ENCODE measurements at regions not wholly inside any gene's neighbourhood (a gene's known extent, or its start where the extent isn't known, plus 50 kb on each side); places are given as distances from the start of the nearest gene placed in this dataset.
"Not testable (repeated sequence)": the region's sequence is repeated elsewhere in the genome, so short reads cannot be mapped to it uniquely, and the experiment has no call there.

DNA sequence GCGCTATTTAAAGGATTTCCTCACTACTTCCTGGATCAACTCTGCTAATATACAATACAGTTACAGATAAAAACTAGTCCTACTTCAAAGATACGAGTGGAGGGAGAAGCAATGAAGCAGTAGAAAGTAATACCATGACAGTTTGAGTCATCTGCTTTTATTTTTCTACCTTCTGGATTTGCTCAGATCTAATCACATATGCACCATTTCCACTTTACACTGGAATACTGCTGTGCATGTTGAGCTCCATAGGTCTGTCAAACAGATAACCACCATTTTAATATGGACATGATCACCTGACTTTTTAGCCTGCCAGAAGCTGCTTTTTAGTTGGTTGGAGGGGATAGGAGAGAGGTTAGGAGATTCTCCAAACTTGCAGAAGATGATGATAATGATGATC, 92.5 kb downstream of the MMUT start:
- no peak for DNase-seq

DNA sequence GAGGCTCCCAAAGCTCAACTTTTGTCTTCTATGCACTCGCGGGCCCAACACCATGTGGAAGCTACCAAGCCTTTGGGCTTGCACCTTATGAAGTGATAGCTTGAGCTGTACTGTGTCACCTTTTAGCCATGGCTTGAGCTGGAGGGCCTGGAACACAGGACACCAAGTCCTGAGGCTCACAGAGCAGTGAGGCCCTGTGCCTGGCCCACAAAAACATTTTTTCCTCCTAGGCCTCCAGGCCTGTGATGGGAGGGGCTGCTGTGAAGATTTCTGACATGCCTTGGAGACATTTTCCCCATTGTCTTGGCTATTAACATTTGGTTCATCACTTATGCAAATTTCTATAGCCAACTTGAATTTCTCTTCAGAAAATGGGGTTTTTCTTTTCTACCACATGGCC, 96.5 kb downstream of the MMUT start:
- no peak for DNase-seq

DNA sequence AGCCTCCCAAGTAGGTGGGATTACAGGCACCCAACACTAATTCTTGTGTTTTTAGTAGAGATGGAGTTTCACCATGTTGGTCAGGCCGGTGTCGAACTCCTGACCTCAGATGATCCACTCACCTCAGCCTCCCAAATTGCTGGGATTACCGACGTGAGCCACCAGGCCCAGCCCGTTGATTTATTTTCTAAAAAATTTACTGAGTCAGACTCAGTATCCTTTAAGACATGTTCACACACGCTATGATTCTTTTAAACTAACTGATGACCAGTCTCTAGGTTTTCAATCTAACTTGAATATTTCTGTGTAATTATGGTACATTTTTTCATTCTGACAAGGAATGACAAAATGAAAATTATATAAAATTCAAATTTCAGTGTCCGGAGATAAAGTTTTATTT, 114.5 kb downstream of the MMUT start:
- DNase-seq: no peak

DNA sequence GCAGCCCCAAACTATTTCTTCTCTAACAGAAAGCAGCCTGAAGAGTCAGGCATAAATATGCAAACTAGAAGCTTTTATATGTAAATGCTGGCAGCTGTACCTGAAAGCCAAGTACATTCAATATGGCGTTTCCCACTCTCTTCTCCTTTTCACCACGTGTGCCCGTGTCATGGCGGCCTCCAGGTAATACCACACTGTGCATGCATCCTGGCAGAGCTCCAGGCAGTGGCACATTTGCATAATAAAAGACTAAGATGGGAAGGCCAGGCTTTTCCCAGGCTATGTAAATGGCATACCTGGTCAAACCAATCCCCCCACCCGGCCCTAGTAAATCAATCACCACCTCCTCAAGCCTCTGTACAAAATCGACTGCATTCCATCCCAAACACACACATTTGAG, 120.6 kb downstream of the MMUT start:
- DNase-seq: peak; percentile 69

DNA sequence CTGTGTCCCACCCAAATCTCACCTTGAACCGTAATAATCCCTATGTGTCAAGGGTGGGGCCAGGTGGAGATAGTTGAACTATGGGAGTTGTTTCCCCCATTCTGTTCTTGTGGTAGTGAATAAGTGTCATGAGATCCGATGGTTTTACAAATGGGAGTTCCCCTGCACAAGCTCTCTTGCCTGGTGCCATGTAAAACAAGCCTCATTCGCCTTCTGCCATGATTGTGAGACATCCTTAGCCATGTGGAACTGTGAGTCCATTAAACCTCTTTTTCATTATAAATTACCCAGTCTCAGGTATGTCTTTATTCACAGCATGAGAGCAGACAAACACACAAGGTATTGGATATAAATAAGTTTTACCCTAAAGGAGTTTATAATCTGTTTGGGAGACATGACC, 121.2 kb downstream of the MMUT start:
- no peak for DNase-seq

DNA sequence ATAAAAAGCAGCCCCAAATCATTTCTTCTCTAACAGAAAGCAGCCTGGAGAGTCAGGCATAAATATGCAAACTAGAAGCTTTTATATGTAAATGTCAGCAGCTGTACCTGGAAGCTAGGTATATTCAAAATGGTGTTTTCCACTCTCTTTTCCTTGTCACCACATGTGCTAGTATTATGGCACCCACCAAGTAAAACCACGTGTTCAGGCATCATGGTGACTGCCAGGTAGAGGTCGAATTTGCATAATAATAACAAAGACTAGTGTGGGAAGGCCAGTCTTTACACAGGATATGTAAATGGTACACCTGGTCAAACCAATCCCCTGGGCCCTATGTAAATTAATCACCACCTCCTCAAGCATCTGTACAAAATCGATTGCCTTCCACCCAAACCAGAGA, 124.0 kb downstream of the MMUT start:
- DNase-seq: no peak

DNA sequence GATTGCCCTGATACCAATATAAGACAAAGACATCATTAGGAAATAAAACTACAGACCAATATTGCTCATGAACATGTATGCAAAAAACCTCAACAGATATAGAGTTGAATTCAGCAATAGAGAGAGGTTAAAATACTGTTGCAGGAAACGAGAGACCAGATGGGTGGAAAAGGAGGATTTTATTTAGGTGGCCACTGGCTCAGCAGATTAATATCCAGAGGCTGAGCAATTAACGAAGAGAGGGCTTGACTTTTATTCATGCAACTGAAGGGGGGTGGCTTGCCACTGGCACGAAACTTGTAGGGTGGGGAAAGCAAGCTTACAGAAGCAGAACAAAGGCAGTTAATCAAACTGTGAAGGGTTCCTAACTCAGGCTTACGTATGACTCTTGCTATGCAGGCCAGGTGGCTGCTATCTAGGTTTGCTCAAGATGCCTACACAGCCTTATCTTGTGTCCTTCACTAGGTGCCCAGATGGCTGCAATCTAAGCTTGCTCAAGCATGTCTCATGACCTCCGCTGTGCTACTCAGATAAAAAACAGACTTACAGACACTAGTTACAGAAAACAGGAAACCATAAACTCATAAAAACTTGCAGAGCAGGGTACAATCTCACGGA, 126.4 kb downstream of the MMUT start:
- DNase-seq: peak; percentile 83

DNA sequence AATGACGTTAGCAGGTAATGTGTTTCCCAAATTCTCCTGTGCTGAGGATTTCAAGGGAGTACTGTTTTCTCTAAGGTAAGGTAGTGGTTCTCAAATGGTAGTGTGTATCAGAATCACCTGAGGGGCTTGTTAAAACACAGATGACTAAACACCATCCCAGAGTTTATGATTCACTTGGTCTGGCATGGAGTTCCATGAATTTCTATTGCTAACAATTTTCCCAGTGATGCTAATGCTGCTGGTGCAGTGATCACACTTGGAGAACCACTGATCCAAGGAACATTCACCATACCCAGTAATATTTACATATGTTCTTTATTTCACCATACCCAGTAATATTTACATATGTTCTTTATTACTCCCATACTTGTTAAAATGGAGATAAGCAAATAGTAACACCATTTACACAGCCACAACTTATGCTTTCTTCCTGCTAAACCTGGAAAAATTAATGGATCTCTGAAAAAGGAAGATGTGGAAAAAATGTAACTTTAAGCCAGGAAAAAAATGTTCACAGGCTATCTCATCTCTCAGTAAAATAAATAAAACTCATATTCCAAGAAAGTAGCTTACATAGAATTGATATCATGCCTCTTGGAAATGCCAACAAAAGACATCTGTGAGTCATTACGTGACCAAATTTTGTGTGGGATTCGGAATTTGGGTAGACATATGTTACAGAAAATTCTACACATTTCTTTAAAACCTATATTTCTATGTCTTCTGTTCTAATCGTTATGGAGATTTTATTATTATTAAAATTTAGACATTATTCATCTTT, 129.5 kb downstream of the MMUT start:
- no peak for DNase-seq

DNA sequence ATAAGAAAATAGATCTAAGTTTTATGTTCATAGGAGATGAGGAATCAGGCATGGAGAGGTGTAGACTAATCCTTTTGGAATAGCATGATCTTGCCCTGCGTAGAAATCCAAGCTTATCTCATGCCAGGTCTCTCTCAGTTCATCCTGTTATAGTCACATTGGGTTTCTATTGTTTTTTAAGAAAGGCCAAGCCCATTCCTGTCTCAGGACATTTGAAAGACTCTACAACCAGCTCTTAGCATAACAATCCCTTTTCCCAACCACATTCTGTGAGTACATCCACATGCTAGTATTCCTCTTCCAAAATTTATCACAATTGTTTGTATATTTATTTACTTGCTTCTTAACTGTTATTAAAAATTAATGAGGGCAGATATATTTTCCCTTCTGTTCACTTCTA, 130.3 kb downstream of the MMUT start:
- DNase-seq: no peak

DNA sequence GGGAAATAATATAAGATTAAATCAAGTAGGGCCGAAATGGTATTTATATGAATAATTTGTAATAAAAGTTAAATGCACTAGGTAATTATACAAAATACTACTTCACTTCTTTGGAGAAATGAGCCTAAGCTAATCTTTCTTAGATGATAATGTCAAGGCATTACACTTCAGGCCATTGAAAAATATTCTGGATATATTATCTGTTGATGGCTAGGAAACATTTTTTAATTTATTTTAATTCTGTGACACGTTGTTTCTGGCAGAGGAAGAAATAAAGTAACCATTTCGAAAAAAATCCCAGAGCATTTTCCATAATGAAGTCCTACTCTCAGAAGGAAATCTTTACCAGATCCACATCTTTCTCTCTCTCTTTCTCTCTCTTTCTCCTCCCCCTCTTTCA, 133.9 kb downstream of the MMUT start:
- DNase-seq: no peak

DNA sequence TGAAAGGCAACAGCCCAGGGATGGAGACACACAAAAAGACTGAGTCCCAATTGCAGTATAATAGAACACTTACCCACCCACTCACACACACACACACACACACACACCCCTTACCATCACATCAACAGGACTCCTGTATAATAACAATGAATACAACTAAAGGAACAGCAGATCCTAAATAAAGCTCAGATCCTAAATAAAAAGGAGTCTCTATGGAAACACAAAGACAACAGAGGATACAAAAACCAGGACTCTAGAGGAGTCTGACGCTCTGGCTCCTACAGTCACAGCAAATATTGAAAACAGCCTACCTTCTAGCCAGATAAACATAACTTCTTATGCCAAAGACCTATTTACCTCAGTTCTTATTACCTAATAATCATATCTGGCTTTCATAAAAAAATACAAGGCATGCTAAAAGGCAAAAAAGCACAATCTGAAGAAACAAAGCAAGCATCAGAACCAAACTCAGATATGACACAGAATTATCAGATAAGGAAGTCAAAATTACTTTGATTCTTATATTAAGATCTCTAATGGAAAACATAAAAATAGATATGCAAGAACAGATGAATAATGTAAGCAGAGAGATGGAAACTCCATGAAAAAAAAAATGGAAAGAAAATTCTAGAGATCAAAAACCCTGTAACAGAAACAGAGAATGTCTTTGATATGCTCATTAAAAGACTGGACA, 134.9 kb downstream of the MMUT start:
- DNase-seq: no peak

DNA sequence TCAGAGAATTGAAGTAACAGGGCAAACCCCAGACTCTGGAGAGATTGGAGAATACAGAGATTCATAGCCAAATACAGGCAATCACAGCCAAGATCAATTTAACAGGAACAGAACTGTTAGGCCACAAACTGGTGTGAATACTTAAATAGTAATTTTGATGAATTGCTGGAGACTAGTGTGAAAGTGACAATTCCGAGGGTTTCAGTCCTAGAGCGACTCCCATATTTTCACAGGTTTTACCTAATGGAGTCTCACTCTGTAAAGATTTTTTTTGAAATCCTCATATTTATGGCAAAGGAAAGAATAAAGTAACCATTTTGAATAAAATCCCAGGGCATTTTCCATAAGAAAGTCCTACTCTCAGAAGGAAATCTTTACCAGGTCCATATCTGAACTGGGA, 135.5 kb downstream of the MMUT start:
- no peak for DNase-seq

DNA sequence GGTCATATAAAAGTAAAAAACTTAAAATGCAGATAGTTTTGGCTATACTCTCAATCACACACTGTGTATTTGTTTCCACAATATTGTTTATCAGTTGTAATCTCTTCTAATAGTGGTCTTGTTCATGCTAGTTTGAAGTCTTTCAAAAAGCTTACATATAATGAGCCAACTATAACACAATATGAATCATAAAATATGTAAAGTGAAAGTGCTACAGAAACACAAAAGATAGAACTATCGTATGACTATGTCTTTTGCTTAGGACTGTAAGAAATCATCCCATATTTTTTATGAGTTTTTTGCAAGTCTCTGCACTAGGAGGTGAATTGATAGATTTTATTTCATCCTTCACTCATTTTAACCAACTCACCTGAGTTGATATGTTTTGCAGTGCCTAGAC, 136.0 kb downstream of the MMUT start:
- DNase-seq: no peak

DNA sequence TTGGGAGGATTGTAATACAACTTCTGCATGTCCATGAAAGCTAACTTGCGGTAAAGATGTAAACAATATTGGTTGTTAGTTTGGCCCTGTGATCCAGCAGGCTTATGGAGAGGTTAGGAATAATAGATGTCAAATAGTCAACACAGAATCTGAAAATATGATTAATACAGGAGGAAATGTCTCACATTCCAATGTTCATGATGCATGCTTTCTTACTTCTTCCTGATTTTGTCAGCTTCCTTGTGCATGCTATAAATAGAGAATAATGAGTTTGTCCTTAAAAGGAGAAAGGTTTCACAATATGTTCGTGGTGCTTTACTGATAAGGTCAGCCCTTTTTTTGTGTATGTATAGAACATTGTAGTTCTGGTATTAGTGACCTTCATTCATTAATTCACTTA, 136.7 kb downstream of the MMUT start:
- no peak for DNase-seq

DNA sequence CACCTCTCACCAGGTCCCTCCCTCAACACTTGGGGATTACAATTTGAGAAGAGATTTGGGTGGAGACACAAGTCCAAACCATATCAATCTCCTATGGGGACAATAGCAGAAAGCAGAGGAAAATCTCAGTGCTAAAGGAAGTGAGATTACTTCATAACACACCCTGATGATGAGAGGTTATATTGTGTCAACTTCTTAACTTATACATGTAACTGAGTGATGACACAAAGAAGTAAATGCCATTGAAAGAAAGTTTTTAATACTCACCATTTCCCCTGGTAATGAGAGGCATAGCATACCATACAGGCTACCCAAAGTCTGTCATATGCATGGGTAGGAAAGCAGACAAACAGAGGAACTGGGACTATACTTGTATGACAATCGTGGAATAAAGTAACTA, 137.2 kb downstream of the MMUT start:
- DNase-seq: no peak

DNA sequence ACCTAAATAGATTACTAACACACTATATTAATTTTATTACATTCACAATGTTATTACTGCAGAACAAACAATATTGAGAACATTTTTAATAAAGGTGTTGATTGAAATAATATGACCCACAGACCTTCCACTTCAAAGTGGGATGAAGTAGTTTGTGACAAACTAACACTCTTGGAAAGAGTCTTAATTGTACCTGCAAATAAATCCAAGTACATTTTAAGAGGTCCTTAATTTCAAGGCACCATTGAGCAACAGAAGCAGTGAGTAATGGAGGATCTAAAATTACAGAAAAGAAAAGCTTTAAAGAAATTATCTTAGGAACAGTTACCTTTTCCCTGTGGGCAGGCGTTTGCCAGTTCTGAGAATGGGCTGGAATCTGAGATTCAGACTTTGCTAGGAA, 140.2 kb downstream of the MMUT start:
- no peak for DNase-seq

DNA sequence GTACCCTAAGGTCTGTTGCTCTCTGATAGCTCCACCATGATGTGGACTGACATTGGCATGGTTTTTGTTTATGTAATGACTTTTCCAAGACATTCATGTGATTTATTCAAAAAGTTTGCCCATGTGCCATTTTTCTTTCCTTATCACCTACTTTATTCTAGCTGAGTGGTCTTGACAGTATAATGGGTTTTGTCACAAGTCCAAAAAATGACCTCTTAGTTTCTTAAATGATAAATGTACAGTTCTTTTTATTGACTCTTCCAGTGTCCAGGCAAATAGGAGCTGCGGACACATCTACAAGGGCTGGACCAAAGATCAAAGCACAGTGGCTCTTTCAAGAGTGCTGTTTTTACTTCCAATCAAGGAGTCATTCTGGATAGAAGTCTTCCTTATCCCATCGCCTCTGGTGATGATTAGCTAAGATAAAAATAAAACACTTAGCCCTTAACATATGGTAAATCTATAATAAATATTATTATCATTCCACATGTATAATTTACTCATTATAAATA, 141.4 kb downstream of the MMUT start:
- no peak for DNase-seq

DNA sequence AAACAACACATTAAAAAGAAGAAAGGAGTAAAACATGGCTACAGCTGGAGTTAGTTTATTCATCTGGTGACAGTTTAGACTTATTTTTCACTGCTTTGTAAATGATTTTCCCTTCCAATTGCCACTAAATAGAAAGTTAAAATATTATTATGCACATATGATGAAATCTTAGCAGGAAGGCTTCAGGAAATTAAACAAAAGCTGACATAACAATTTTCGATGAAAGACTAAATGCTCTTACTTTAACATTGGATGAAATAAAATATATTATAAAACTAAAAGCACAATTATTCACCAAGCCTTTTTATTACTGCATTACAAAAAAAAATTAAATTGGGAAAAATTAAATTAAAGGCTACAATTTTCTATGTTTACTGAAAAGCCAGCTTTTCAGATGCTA, 158.0 kb downstream of the MMUT start:
- no peak for DNase-seq

DNA sequence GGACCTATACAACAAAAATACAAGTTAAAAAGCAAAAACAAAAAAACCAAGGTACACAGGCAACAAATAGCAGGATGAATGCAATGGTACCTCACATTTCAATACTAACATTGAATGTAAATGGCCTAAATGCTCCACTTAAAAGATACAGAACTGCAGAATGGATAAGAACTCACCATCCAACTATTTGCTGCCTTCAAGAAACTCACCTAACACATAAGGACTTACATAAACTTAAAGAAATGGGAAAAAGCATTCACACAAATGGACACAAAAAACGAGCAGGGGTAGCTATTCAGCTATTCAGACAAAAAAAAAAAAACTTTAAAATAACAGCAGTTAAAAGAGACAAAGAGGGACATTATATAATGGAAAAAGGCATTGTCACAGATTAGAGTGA, 158.7 kb downstream of the MMUT start:
- DNase-seq: not testable (repeated sequence)

DNA sequence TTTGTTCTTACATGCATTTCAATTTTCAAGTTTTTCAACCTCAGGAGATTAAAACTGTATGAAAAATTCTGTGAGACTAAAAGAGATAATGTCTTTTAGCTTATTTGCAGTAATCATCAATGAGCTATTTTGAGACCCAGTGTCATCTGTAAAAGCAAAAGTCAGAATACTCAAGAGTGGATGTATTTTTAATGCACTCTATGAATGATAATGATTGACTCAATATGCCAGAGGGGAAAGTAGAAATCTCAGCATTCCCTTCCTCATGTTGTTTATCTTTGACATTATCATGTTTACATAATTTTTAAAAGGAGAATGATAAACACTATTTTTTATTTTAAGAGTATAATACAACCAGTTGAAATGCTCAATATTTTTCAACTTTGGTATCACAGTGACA, 162.1 kb downstream of the MMUT start:
- no peak for DNase-seq

DNA sequence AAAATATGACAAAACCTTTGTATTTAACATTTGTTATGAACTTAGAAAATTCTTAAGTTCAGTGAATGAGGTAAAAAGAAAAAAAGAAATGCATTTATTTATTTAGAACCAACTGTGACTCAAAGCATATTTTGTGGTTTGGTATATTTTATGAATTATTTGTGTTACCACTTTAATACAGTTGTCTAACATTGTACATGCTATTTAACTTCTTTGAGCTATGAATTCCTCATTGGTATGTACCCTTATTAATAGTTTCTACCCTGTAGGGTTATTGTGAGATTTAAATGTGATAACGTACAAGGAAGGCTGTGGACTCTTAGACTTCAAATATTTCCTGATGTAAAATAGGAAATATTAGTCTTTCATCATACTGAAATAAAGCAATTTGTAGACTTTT, 162.6 kb downstream of the MMUT start:
- no peak for DNase-seq

DNA sequence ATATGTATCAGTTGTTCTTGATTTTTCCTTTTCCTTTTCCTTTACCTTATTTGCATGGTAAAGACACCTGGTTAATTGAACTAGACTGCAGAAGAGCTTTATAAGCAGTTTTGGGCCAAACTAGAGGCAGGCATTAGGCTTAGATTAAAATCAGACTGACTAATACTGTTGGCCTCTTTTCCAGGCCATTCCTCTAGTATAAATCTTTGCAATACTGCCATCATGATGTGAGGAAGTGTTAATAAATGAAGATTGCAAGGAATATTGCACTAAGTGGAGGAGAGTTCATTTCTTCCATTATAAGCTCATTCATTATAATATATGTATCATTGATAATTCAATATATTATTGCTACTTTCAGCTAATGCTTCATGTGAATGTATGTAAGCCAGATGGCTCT, 163.8 kb downstream of the MMUT start:
- no peak for DNase-seq

DNA sequence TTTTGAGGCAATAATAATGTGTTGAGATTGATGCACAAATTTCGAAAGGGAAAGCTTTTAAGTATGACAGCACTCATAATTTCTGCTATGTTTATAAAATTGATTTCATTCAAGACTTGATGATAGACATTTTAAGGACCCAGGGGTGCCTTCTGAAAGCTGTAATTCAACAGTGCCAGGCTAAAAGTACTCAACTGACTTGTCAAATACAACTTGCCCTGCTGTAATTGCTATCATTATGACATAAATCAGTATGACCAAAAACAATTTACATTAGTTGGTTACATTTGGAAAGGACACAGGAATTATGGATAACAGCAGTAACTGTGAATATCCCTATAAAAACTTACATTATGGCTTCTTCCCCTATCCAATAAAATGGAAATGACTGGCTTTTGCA, 178.9 kb downstream of the MMUT start:
- no peak for DNase-seq
